SU-DHL-6 (cell line): ENCODE measurements at regions not wholly inside any gene's neighbourhood (a gene's known extent, or its start where the extent isn't known, plus 50 kb on each side); places are given as distances from the start of the nearest gene placed in this dataset.

Experiments used
- EZH2phosphoT487 ChIP-seq: fragments of 200-600 bp; sonication (generic), shearing (Covaris generic); conservative IDR thresholded peaks from 2 replicates; pipeline ENCODE4 v1.6.1; 2018; ENCODE audit warnings: mild to moderate bottlenecking, antibody characterized with exemption, low read length, moderate library complexity, mixed read lengths
- TF ChIP-seq, protein P1 (sequence below): fragments of 200-600 bp; sonication (generic); IDR thresholded peaks from one replicate; pipeline ENCODE4 v1.5.1; 2017; ENCODE audit warnings: antibody characterized with exemption, mild to moderate bottlenecking, low read length, moderate library complexity; ENCODE audit not compliant: insufficient read depth, poor library complexity, severe bottlenecking

DNA sequence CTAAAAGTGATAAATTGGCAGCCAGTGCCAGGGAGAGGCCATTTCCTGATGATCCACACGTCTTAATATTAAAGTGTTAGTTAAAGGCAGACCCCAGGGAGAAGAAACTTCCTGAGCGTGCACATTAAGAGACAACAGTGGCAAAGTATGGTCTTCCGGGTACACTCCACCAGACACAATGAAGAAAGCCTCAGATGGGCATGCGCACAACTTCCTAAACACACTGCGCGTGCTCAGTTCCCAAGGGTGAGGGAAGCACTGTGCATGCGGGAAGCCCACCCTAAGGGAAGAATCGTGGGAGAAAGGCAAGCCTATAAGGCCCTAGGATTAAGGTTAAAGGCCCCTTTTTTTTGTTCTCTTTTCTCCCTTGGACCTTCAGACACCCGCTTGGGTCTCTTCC is 140.7 kb upstream of the CDKN3 start:
- TF ChIP-seq, protein P1, sequence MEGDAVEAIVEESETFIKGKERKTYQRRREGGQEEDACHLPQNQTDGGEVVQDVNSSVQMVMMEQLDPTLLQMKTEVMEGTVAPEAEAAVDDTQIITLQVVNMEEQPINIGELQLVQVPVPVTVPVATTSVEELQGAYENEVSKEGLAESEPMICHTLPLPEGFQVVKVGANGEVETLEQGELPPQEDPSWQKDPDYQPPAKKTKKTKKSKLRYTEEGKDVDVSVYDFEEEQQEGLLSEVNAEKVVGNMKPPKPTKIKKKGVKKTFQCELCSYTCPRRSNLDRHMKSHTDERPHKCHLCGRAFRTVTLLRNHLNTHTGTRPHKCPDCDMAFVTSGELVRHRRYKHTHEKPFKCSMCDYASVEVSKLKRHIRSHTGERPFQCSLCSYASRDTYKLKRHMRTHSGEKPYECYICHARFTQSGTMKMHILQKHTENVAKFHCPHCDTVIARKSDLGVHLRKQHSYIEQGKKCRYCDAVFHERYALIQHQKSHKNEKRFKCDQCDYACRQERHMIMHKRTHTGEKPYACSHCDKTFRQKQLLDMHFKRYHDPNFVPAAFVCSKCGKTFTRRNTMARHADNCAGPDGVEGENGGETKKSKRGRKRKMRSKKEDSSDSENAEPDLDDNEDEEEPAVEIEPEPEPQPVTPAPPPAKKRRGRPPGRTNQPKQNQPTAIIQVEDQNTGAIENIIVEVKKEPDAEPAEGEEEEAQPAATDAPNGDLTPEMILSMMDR = no peak
- no peak for TF ChIP-seq EZH2phosphoT487
